ENCODE measurements at regions not wholly inside any gene's neighbourhood (a gene's known extent, or its start where the extent isn't known, plus 50 kb on each side); places are given as distances from the start of the nearest gene placed in this dataset.

- no peak overlapping the region for H3K4me3 ChIP-seq (ENCODE audit: low read length)
- H3K9me3 ChIP-seq (ENCODE audit: control insufficient read depth, insufficient read depth, low read length): no peaks in the 10 kb centered on the region
- no peak for DNase-seq
- H3K36me3 ChIP-seq (ENCODE audit: control insufficient read depth, insufficient read depth, low read length): no peaks in the 10 kb centered on the region
- ATAC-seq: no peak
- intact Hi-C loops (cut with micrococcal nuclease): no loop called here
- Mint-ChIP-seq H3K4me3 (no peak overlapping the region), H3K36me3 (no peaks in the 10 kb centered on the region), H3K27me3 (ENCODE audit: low read depth in 2 of 2) (no peaks in the 10 kb centered on the region), H3K9me3 (no peaks in the 10 kb centered on the region), H3K4me1 (no peaks in the 10 kb centered on the region), H3K27ac (no peak overlapping the region)
- 98% methylated on average over 3 of the region's 4 CpGs for WGBS (ENCODE audit: insufficient coverage)
- no peak overlapping the region for H3K27ac ChIP-seq (ENCODE audit: low read length)
- no peaks in the 10 kb centered on the region for H3K4me1 ChIP-seq (ENCODE audit: control insufficient read depth, insufficient read depth, low read length)
- TF ChIP-seq CTCF (IDR thresholded peaks at IDR 0.05): no peak
- H3K27me3 ChIP-seq (ENCODE audit: control insufficient read depth, insufficient read depth, low read length): no peaks in the 10 kb centered on the region
These were observed 146.0 kb upstream of the SERTAD2 start for GRCh38 chr2:64799592-64800252.

- Mint-ChIP-seq H3K36me3 (no peaks in the 10 kb centered on the region), H3K4me1 (no peaks in the 10 kb centered on the region), H3K9me3 (no peaks in the 10 kb centered on the region), H3K27ac (no peak overlapping the region), H3K27me3 (ENCODE audit: low read depth in 2 of 2) (no peaks in the 10 kb centered on the region), H3K4me3 (no peak overlapping the region)
- Histone ChIP-seq H3K27me3 (ENCODE audit: control insufficient read depth, insufficient read depth, low read length) (no peaks in the 10 kb centered on the region), H3K4me3 (ENCODE audit: low read length) (no peak overlapping the region), H3K36me3 (ENCODE audit: control insufficient read depth, insufficient read depth, low read length) (no peaks in the 10 kb centered on the region), H3K9me3 (ENCODE audit: control insufficient read depth, insufficient read depth, low read length) (no peaks in the 10 kb centered on the region), H3K4me1 (ENCODE audit: control insufficient read depth, insufficient read depth, low read length) (no peaks in the 10 kb centered on the region), H3K27ac (ENCODE audit: low read length) (no peak overlapping the region)
- TF ChIP-seq CTCF (IDR thresholded peaks at IDR 0.05): no peak
- ATAC-seq: no peak
- 63% methylated on average over 2 of the region's 2 CpGs for WGBS (ENCODE audit: insufficient coverage)
- DNase-seq: no peak
- intact Hi-C loops (cut with micrococcal nuclease): no loop called here
These were observed 150.1 kb upstream of the SERTAD2 start for GRCh38 chr2:64803776-64804175.

- no peaks in the 10 kb centered on the region for H3K4me1 ChIP-seq (ENCODE audit: control insufficient read depth, insufficient read depth, low read length)
- Mint-ChIP-seq H3K9me3 (no peaks in the 10 kb centered on the region), H3K4me1 (no peaks in the 10 kb centered on the region), H3K36me3 (no peaks in the 10 kb centered on the region), H3K27ac (no peak overlapping the region), H3K27me3 (ENCODE audit: low read depth in 2 of 2) (no peaks in the 10 kb centered on the region), H3K4me3 (no peak overlapping the region)
- H3K4me3 ChIP-seq (ENCODE audit: low read length): no peak overlapping the region
- H3K36me3 ChIP-seq (ENCODE audit: control insufficient read depth, insufficient read depth, low read length): no peaks in the 10 kb centered on the region
- H3K27me3 ChIP-seq (ENCODE audit: control insufficient read depth, insufficient read depth, low read length): no peaks in the 10 kb centered on the region
- H3K9me3 ChIP-seq (ENCODE audit: control insufficient read depth, insufficient read depth, low read length): no peaks in the 10 kb centered on the region
- no peak for ATAC-seq
- no peak for TF ChIP-seq CTCF (IDR thresholded peaks at IDR 0.05)
- DNase-seq: no peak
- 88% methylated on average over 1 of the region's 3 CpGs for WGBS (ENCODE audit: insufficient coverage)
- intact Hi-C loops (cut with micrococcal nuclease): no loop called here
- no peak overlapping the region for H3K27ac ChIP-seq (ENCODE audit: low read length)
These were observed 150.9 kb upstream of the SERTAD2 start for GRCh38 chr2:64804651-64805050.

GRCh38 chr2:64807417-64807816 is 153.7 kb upstream of the SERTAD2 start:
- Histone ChIP-seq H3K27ac (ENCODE audit: low read length) (no peak overlapping the region), H3K36me3 (ENCODE audit: control insufficient read depth, insufficient read depth, low read length) (no peaks in the 10 kb centered on the region), H3K4me1 (ENCODE audit: control insufficient read depth, insufficient read depth, low read length) (no peaks in the 10 kb centered on the region), H3K9me3 (ENCODE audit: control insufficient read depth, insufficient read depth, low read length) (no peaks in the 10 kb centered on the region), H3K27me3 (ENCODE audit: control insufficient read depth, insufficient read depth, low read length) (no peaks in the 10 kb centered on the region), H3K4me3 (ENCODE audit: low read length) (no peak overlapping the region)
- H3K9me3 Mint-ChIP-seq: no peaks in the 10 kb centered on the region
- DNase-seq (no peak), ATAC-seq (no peak)
- peaks cover 8 to 9% of the 10 kb centered on the region in 2 donors for H3K4me1 Mint-ChIP-seq
- no peak overlapping the region for H3K27ac Mint-ChIP-seq
- no peak for TF ChIP-seq CTCF (IDR thresholded peaks at IDR 0.05)
- no peak overlapping the region for H3K4me3 Mint-ChIP-seq
- no peaks in the 10 kb centered on the region for H3K36me3 Mint-ChIP-seq
- WGBS (ENCODE audit: insufficient coverage): 81% methylated on average over 3 of the region's 4 CpGs
- H3K27me3 Mint-ChIP-seq (ENCODE audit: low read depth in 2 of 2): no peaks in the 10 kb centered on the region
- intact Hi-C loops (cut with micrococcal nuclease): no loop called here

Data from natural killer cell (primary cell).